HEK293 (cell line): ENCODE measurements at regions not wholly inside any gene's neighbourhood (a gene's known extent, or its start where the extent isn't known, plus 50 kb on each side); places are given as distances from the start of the nearest gene placed in this dataset.

Experiments
- GLIS1 ChIP-seq: fragments of 450-650 bp; formaldehyde crosslinking; IDR thresholded peaks from 2 replicates; pipeline ENCODE4 v1.5.1; 2016; ENCODE audit warnings: missing biosample characterization, missing genetic modification characterization
- ZNF324 ChIP-seq: fragments of 450-650 bp; formaldehyde crosslinking; IDR thresholded peaks from 2 replicates; pipeline ENCODE4 v1.5.1; 2016; ENCODE audit warnings: missing biosample characterization, missing genetic modification characterization
- ZNF362 ChIP-seq: fragments of 450-650 bp; formaldehyde crosslinking; IDR thresholded peaks from 2 replicates; pipeline ENCODE4 v1.5.1; 2016; ENCODE audit warnings: missing biosample characterization, missing genetic modification characterization
- ZNF423 ChIP-seq: fragments of 450-650 bp; formaldehyde crosslinking; IDR thresholded peaks from 2 replicates; pipeline ENCODE4 v1.5.1; 2016; ENCODE audit warnings: missing biosample characterization, missing genetic modification characterization
- ZNF549 ChIP-seq: fragments of 450-650 bp; IDR thresholded peaks from 2 replicates; pipeline ENCODE4 v1.5.1; 2018; ENCODE audit warnings: missing biosample characterization, missing genetic modification characterization, mild to moderate bottlenecking, inconsistent platforms, moderate library complexity
- ZSCAN23 ChIP-seq: fragments of 450-650 bp; formaldehyde crosslinking; IDR thresholded peaks from 2 replicates; pipeline ENCODE4 v1.5.1; 2016; ENCODE audit warnings: missing biosample characterization, missing genetic modification characterization
- TF ChIP-seq, protein P1 (sequence below): fragments of 450-650 bp; formaldehyde crosslinking; IDR thresholded peaks from 2 replicates; pipeline ENCODE4 v1.5.1; 2016; ENCODE audit warnings: missing biosample characterization, missing genetic modification characterization

DNA sequence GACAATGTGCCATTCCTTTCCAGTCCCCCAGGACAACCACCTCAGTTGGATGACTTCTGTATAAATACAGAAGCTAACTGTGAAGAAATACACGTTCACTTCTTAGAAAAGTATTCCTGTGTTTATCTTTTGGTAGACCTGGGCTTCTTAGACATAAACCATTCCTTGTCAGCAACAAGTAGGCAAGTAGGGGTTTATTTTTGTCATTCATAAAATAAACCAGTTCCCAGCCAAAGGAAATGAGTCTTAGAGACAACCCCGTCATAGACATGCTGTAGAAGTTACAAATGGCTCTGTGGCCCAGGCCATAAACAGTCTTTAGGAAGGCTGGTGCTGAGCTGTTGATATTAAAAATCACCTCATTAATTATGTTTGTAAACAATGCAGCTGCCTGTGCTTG, 243.2 kb downstream of the SPTSSA start:
- TF ChIP-seq, protein P1, sequence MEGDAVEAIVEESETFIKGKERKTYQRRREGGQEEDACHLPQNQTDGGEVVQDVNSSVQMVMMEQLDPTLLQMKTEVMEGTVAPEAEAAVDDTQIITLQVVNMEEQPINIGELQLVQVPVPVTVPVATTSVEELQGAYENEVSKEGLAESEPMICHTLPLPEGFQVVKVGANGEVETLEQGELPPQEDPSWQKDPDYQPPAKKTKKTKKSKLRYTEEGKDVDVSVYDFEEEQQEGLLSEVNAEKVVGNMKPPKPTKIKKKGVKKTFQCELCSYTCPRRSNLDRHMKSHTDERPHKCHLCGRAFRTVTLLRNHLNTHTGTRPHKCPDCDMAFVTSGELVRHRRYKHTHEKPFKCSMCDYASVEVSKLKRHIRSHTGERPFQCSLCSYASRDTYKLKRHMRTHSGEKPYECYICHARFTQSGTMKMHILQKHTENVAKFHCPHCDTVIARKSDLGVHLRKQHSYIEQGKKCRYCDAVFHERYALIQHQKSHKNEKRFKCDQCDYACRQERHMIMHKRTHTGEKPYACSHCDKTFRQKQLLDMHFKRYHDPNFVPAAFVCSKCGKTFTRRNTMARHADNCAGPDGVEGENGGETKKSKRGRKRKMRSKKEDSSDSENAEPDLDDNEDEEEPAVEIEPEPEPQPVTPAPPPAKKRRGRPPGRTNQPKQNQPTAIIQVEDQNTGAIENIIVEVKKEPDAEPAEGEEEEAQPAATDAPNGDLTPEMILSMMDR (tag by site-specific recombination) = no peak
- TF ChIP-seq ZSCAN23 = no peak
- no peak for TF ChIP-seq ZNF362 (tag by site-specific recombination)
- no peak for TF ChIP-seq ZNF324 (tag by site-specific recombination)
- TF ChIP-seq ZNF423 (tag by site-specific recombination) = no peak
- TF ChIP-seq ZNF549 = no peak
- no peak for TF ChIP-seq GLIS1
